CD4-positive, alpha-beta T cell treated with Interleukin-6 for 4 hours (primary cell): ENCODE measurements at regions not wholly inside any gene's neighbourhood (a gene's known extent, or its start where the extent isn't known, plus 50 kb on each side); places are given as distances from the start of the nearest gene placed in this dataset.
"Not testable (repeated sequence)": the region's sequence is repeated elsewhere in the genome, so short reads cannot be mapped to it uniquely, and the experiment has no call there.

Source experiments
- DNase-seq: peaks from one replicate; pipeline ENCODE4 v3.0.0-alpha.2; 2020; ENCODE audit warnings: mixed read lengths

DNA sequence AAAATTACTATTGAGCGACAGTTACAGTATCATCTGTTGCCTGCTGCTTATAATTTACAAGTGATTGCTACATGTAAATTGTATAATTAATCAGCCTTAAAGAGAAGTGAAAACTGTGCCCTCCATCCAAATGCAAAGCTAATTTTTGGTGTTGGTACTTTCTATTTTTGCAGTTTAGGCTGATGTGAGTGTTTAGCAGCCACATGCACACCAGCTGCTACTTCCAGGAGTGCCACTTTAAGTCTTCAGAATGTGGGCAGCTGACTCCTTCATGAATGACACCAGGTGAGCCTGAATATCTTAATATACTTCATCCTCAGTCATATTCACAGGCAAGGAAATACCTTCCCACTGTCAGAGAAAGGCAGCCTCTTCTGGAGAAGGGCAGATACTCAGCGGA, 149.8 kb upstream of the RASGEF1B start:
- no peak for DNase-seq

DNA sequence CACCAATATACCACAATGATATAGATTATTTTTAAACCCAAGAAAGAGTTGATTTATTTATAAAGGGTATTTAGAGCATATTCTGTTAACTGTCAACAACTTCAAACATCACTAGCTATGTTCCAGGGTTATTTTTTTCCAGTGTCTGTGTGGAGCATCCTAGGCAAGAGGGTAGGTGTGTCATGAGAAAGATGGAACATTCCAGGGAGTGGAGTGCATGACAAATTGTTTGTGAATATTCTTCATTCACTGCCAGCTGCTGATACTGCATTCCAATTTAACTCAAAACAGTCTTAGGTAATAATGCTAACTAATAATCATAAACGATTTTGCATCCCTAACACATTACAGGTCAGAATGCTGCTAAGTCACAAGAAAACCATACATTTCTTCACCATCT, 148.7 kb upstream of the RASGEF1B start:
- no peak for DNase-seq

- DNase-seq, result no peak
These were observed 145.8 kb upstream of the RASGEF1B start for GRCh38 chr4:81617545-81617944.

GRCh38 chr4:81611221-81611620, 139.5 kb upstream of the RASGEF1B start:
- no peak for DNase-seq

DNA sequence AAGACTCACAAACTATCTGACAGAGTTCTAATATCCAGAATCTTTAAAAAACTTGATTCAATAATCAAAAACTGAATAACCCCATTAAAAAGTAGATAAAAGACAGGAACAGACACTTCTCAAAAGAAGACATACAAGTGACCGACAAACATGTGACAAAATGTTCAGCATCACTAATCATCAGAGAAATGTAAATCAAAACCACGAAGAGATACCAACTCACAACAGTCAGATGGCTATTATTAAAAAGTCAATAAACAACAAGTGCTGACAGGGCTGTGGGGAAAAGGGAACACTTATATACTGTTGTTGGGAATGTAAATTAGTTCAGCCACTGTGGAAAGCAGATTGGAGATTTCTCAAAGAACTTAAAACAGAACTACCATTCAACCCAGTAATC, 138.1 kb upstream of the RASGEF1B start:
- no peak for DNase-seq

- DNase-seq, result no peak
These were observed 136.2 kb upstream of the RASGEF1B start for GRCh38 chr4:81607950-81608349.

DNA sequence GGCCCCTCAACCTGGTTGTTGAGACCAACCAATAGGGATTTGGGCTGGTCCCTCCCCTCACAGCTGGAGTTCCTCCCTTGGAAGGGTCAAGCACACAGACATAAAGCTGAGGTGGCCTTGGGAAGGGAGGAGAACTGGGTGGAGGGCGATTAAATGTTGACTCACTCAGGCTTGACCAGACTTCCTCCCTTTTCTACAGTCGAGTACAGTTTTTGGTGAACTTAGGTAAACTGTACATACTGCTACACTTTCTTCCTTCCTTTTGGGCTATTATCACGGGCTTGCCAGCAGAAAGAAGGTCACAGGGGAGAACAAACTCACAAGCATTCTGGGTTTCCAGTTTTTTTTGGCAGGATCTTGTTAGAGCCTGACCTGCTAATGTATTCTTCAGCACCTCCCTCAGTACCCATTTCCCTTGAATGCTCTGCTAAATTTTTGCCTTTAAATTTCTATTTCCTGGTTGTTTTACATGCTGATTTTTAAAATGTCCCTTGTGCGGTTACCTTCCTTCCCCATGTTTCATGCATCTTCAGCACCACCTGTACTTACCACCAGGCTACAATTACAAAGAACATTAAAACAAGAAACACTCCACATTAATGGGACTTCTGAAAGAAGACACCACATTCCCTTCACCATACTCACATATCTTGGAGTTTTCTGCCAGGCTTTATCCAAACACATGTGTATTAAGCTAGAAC, 135.2 kb upstream of the RASGEF1B start:
- DNase-seq, result no peak

- DNase-seq, result no peak
These were observed 134.5 kb upstream of the RASGEF1B start for GRCh38 chr4:81606166-81606565.

- DNase-seq, result no peak
These were observed 133.6 kb upstream of the RASGEF1B start for GRCh38 chr4:81605271-81605670.

GRCh38 chr4:81604683-81605218, 133.0 kb upstream of the RASGEF1B start:
- DNase-seq, result no peak

DNA sequence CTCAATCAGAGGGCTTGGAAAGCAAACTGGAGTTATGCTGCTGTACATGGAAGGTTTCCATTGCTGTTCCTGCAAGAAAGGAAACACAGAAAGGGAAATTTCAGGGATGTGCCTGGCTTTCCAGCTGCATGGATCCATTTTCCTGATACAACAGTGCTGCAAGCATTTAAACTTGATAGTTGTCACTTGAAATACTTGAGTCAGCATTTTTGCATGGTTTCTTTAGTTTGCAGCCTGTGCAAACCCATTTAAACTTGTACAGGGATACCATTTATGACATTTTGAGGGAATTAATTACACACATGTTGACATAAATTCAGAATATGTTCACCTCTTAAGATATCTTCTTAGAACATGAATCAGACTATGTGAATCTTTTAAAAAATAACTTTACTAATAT, 131.1 kb upstream of the RASGEF1B start:
- DNase-seq, result no peak

- no peak for DNase-seq
These were observed 129.6 kb upstream of the RASGEF1B start for GRCh38 chr4:81601358-81601694.

GRCh38 chr4:81600520-81601357, 129.0 kb upstream of the RASGEF1B start:
- DNase-seq, result no peak

- no peak for DNase-seq
These were observed 128.2 kb upstream of the RASGEF1B start for GRCh38 chr4:81599742-81600380.

DNA sequence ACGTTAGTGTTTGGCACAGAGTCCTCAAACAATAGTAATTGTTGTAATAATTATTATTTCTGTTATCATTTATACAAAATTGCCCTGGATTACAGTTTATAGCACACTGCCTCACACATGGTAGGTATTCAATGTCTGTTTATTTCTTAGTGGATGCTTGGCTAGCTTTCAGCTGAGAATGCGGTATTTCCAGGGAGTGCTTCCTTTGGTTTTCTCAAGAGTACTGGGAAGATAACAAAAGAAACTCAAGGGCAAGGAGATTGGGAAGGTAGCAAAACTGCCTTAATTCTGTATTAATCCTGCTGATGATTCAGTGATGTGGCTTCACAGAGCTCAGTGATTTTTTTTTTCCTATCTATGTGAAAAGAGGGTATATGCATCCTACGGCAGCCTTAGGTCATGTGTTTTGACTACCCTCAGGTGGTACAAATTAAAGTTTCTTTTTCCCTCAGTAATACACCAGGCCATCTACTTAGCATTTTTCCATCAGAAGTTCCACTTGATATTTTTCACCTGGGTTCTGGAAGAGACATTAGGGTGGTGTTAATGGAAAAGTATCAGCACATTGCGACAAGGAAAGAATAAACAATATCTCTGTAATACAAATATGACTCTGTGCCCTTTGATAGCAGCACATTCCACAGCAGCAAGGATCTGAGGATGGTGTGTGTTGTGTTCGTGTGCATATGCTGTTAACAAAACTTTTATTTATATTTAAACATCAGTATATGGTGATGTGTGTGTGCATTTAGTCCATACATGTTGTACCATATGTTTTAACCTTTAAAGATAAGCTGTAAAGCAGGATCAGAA, 124.3 kb upstream of the RASGEF1B start:
- no peak for DNase-seq

DNA sequence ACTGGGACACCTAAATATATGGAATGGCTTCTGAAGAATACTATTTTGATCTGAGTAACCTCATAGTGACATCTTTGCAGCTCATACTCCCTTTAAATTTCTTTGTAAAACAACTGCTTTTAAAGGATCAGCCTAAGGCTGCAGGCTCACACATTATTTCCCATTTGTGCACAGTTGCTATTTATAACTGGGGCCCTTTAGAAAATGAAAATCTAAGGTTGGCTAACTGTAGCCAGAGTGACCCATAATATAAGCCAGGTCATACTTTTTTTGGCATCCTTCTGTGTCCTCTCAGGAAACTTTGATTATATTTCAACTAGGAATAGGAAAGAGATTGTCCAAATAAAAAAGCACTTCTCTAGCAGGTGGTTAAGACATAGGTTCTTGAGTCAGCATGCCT, 123.6 kb upstream of the RASGEF1B start:
- no peak for DNase-seq

GRCh38 chr4:81594490-81595159, 122.9 kb upstream of the RASGEF1B start:
- DNase-seq, result no peak

DNA sequence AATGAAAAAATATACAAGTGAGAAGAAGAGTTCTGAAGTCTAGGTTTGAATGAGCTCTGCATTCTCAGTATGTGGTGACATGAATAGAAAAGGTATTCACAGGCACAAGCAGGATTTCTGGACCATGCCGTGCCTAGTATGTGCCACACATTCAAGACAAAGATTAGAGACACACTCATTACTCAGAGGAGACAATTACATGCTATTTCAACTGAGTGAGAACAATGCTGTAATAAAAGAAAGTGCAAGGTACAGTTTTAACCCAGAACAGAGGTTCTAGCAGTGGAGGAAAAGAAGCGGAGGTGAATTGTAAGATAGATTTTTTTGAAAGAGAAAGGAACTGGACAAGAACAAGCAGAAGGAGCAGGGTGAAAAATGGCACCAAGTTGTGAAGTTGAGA, 121.0 kb upstream of the RASGEF1B start:
- DNase-seq, result no peak

DNA sequence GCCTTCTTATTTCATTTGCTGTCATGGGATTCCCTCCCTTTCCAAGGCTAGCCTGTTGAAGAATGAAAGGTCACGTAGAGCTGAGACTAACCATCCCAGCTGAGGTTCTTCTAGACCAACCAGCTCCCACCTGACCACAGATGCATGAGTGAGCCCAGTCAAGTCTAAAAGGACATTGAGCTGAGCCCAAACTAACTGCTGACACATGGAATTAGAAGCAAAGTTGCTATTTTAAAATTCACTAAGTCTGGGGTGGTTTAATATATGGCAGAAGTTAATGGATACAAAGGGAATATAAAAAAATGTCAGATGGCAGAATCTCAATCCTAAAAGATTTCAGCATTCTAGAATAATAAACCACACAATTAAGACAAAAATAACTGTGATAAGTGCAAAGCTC, 118.9 kb upstream of the RASGEF1B start:
- DNase-seq, result no peak

DNA sequence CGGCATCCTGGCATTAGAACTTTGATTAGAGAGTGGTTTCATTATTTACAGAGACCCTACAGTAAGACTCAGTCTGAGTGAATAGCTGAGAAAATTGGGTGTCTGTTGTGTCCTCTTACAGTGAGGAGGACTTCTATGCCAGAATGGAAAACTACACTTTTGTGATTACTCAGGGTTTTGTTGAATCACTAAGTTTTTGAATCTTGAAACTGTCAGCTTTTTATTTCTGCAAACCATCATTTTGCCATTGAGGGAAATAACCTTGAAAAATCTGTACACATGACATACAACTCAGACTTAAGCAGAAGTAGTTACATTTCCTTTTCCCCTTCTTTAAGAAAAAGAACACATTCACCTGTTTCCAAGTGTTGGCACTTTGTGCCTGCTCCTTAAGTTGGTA, 117.6 kb upstream of the RASGEF1B start:
- DNase-seq, result no peak

GRCh38 chr4:81586706-81587105, 115.0 kb upstream of the RASGEF1B start:
- no peak for DNase-seq

GRCh38 chr4:81580994-81581374, 109.3 kb upstream of the RASGEF1B start:
- DNase-seq, result not testable (repeated sequence)
